Activated T-cell treated with anti-CD3 and anti-CD28 coated beads for 24 hours (primary cell): ENCODE measurements at regions not wholly inside any gene's neighbourhood (a gene's known extent, or its start where the extent isn't known, plus 50 kb on each side); places are given as distances from the start of the nearest gene placed in this dataset.
"Not testable (repeated sequence)": the region's sequence is repeated elsewhere in the genome, so short reads cannot be mapped to it uniquely, and the experiment has no call there.

Experiments
- DNase-seq: peaks from one replicate; pipeline ENCODE4 v3.0.0-alpha.2; 2020; ENCODE audit warnings: low read depth

DNA sequence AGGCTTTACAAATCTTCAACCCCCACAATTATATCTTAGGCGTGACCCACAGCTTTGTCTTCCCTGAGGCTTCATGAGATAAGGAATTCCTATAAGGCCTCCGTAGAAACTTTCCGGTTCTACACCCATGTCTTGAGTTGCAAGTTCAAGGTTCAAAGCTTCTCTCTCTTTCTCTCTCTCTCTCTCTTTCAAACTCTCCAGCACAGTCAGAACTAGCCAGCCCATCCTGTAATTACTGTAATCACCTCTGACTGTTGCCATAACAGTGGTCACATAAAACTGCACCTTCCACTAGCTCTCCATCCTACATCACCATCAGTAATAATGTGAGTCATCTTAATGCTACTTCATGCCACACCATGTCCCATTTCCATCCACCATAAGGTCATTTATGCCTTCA, 90.0 kb upstream of the NFASC start:
- no peak for DNase-seq

DNA sequence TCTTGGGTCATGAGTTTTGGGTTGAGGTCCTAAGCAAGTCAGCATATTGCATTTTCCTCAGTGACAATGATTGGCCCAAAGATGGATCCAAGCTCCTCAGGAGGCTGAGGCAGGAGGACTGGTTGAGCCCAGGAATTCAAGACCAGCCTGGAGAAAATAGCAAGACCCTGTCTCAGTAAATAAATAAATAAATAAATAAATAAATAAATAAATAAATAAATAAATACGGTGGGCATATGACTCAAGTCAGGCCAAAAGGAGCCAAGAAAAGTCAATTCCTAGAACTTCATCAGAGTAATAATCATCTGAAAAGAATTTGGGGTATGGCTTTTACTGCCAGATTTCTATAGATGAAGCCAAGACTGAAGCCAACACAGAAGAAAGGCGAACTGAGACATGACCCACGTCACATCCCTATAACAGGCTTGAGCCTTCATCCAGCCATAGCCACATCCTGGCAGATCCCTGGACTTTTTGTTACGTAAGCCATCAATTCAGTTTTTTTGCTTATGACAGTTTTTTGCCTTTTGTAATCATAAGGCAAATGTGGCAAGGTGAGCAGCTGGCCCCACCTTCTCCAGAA, 88.5 kb upstream of the NFASC start:
- DNase-seq, result no peak

DNA sequence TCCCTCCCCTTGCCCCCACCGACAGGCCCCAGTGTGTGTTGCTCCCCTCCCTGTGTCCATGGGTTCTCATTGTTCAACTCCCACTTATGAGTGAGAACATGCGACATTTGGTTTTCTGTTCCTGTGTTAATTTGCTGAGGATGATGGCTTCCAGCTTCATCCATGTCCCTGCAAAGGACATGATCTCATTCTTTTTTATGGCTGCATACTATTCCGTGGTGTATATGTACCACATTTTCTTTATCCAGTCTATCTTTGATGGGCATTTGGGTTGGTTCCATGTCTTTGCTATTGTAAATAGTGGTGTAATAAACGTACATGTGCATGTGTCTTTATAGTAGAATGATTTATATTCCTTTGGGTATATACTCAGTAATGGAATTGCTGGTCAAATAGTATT, 85.6 kb upstream of the NFASC start:
- DNase-seq, result not testable (repeated sequence)

DNA sequence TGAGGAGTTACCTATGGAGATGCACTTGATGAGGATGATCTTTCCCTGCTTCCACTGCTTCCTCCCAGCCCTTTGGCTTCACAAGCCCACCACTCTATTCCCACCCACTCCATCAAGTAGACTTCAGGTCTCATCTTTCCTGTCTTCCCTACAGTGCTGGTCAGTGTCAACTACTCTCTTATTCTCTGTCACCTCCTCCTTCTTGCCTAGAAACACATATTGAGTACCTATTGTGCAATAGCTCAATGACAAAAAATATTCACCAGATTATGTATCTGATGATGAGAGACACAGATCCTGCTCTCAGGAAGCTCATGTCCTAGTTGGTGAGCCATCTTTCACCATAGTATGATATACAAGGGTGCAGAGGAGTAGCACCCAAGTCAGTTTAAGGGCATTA, 82.2 kb upstream of the NFASC start:
- DNase-seq, result no peak

DNA sequence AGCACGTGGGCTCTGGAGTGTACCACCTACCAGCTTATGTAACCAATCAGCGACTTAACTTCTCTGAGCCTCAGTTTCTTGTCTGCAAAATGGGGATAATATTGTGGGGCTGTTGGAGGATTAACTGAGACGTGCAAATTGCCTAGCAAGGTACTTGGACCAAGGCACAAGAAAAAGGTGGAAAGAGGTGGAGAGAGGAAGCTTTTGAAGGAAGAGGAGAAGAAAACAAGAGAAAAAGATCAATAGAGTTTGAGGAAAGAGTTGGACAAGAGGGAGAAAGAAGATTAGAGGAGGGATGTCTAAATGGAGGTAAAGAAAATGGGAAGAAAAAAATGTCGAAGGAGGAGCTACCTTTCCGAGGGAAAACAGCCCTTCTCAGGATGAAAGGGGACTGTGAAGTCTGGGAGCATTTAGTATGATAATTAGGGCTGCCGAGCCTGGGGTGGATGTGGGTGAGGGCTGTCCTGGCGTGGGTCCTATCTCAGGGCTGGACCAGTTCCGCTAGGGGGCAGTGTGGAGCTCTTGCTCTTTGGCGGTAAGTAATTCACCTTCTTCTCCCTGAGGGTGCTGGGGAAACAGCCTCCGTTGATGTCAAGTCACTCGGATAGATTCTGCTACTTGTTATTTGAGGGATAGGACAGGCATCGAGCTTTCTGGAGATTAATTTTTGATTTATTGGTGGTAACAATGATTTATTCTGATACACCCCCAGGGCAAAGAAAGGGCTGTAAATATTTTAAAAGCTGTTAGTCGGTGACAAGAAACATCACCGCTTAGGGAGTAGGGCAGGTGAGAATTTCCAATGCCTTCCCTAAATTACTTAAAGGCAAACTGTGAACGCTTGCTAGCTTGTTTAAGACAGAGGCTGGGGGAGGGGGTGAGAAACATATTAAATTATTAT, 79.0 kb upstream of the NFASC start:
- DNase-seq, result peak; percentile 74

DNA sequence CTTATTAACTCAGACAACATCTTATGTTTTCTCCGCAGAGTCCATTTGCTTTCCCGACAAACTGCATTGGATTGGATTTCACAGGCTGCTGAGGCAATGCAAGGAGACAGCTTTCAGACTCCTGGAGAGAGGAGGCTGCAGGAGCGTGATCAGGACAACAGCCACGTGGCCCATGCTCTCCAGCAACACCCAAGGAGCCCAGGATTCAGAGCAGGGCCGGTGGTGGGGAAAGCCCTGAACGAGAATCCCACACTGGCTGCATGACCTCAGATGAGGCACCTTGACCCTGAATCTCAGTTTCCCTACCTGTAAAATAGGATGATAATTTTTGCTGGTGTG, 78.3 kb upstream of the NFASC start:
- DNase-seq, result no peak

DNA sequence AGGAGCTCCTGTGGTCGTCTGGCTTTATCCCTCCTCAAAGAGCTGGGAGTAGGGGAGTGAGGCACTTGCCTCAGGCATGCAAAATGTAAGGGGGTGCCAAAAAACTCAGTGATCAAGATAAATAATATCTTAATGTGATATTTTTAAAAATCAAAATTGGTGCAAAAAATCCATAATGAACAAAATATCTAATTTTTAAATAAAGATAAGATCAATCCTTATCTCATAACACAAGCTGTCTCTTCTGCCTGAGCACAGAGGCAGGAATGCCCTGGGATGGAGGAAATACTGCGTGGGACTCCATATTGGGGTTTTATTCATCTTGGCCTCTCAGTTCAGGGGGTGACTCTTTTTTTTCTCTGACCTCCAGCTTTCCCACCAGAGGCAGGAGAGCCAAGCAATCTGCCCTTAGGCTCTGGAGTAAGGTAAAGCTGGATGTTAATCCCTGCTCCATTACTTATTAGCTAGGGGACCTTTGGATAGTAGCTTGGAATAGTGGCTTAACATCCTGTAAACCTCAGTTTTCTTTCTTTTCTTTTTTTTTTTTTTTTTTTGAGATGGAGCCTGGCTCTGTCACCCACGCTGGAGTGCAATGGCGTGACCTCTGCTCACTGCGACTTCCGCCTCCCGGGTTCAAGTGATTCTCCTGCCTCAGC, 77.3 kb upstream of the NFASC start:
- no peak for DNase-seq

DNA sequence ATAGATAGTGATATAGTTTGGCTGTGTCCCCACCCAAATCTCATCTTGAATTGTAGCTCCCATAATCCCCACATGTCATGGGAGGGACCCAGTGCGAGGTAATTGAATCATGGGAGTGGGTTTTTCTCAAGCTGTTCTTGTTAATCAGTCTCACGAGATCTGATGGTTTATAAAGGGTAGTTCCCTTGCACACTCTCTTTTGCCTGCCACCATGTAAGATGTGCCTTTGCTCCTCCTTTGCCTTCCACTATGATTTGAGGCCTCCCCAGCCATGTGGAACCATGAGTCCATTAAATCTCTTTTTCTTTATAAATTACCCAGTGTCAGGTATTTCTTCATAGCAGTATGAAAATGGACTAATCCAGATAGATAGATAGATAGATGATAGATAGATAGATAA, 73.8 kb upstream of the NFASC start:
- DNase-seq, result not testable (repeated sequence)

DNA sequence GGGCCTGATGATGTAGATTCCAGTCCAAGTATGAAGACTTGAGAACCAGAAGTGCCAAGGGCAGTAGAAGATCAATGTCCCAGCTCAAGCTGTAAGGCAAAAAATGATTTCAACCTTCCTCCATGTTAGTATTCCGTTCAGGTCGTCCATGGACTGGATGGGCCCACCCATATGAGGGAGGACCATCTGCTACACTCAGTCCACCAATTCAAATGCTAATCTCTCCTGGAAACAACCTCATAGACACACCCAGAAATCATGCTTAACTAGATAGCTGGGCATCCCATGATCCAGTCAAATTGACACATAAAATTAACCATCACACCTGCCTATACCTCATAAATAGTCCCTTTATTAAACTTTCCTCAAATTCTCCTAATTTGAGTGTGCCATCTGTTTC, 73.3 kb upstream of the NFASC start:
- no peak for DNase-seq

DNA sequence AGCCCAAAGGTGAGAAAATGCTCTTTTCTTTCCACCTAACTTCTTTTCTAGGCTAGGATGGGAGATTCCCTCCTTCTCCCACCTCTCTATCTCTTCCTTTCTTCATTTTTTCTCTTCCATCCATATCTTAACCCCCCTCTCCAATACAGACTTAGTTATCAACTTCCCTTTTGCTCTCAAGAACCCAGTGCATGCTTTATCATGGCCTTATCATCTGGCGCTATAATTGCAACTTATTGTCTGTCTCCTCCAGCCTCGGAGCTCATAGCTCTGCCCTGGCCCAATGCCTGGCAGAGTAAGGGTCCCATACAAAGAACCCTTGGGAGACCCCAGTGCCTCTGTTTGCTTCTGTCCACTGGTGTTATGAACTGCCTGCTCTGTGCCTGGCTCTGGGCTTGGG, 71.0 kb upstream of the NFASC start:
- DNase-seq, result no peak

DNA sequence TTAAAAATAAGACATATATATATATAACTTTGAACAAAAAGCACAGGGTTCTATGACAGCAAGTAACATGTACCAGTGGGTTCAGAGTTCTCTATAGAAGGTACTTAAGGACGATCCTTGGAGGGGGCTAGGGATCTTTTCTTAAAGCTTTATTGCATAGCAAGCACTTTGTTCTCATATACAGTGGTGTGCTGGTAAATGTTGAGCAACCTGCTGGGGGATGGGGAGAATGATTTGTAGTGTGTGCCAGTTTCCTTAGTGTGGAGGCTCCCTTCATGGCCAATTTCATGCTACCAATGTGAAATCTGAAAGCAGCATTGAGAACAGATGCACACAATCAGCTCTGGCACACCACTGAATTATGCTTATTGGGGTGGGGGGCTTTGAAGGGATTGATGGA, 69.5 kb upstream of the NFASC start:
- DNase-seq, result no peak

DNA sequence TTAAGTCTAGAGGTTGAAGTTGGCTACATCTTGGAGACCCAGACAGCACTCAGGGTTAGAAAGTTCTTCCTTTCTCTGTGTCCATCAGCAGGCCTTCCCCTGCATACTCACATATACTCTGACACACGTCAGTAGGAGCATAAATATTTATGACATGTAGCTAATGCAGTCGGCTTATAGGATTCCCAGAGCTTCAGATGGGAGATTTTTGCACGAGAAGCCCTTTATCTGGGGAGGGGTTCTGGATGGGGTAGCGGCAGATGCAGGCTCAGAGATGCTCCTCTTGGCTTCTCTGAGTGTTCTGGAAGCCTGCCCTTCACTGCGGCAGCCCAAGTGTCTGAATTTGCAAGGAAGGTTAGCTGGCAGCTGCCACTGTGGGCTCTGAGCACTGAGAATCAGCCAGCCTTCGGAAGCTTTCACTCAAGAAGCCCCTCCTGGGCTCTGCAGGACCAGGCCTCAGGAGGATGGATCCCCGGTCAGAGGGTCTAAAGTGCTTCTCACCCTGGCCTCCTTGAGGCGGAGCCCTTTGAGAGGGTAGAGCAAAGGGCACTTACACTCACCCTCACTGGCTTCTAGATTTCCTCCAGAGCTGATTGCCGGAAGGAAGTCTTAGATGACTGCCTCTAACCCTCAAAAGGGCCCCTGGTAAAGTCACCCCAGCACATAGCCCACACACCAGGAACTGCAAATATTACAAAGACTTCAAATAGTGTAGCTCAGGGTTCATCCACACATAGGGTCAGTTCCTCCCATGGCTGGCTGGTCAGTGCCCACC, 68.1 kb upstream of the NFASC start:
- no peak for DNase-seq

DNA sequence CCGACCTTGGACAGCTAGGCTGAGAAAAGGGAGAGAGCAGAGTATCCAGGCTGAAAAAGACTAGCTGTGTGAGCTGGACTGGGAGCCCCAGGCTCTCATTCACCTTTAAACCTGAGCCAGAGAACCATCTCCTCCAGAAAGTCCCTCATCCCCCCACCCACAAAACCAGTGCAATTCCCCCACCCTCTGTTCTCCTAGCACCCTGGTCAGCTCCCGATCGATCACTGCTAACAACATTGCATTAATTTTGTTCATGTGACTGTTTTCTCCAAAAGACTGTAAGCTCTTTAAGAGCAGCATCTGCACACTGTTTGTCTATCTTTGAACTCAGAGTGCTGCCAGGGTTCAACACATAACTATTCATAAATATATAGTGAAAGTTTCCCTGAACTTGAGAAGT, 67.1 kb upstream of the NFASC start:
- DNase-seq, result no peak

DNA sequence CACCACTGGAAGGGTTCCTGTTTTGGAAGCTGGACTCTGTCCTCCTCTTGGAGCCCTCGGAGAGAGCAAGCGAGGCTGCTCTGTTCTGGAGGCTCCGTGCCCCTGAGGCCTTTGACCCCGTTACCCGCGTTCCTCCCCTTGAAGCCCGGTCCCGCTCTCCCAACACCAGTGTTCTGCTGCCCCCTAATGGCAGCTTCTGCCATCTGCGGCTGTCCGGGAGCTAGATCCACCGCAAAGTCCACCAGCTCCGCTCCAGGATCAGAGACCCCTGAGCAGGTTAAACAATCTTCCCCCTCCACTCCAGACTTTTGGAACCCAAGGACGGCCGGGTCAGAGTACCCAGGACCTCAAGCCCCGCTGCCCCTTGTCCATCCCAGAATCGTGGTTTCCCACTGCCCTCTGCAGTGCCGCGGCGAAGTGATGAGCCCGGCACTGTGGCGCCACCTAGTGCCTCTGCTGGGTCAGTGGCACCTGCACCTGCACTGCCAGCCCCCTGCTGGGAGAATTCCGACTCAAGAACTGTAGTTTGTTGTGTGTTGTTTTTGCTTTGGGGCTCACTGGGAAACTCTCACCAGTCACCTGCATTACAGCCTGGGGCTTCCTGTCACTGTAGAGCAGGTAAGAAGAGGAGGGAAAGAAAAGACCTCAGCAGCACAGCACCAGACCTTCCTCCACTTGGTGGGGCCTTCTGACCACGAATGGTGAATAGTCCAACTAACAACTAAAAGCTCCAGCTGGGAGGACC, 63.5 kb upstream of the NFASC start:
- peak; percentile 82 for DNase-seq

DNA sequence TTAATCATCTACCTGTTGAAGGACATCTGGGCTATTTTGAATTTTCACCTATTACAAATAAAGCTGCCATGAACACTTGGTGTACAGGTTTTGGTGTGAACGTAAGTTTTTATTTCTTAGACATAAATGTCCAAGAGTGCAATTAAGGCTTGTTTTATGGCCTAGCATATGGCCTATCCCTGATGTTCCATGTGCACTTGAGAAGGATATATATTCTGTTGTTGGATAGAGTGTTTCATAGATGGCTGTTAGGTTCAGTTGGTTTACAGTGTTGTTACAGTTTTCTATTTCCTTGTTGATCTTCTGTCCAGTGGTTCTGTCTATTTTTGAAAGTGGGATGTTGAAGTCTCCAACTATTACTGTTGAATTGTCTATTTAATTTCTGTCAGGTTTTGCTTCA, 61.2 kb upstream of the NFASC start:
- no peak for DNase-seq

DNA sequence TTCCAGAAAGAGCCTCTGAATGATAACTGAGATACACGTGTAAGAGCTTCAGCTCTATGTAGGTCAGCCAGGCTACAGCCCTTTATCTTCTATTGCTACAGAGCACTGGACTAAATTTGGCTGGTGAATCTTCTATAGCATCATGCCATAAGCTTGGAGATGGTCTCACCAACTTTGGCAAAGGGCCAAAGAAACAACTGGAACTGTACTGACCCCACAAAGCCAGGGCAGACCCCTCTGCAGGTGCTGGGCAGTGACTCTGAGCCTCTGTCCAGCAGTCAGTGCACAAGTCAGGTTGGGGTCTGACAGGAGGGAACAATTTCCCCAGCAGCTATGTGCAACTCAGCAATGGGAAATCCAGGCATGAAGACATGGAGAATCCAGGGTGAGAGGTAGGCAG, 57.8 kb upstream of the NFASC start:
- no peak for DNase-seq

DNA sequence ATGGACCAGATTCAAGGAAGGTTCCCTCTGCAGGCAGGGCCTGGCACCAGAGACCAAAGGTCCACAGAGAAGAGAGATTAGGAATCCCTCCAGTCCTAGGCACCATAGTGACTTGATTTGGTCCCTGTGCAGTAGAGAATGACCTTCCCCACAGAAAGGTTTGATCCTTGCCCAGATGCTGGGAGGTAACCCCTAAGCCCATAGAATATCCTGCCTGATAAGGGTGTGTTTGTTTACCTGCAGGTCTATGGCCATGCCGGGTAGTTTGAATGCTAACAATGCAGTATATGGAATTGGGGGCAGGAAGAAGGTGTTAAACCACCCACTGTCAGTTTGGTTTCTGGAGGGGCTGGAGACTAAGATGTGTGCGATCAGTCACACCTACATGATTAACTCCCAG, 57.1 kb upstream of the NFASC start:
- no peak for DNase-seq

DNA sequence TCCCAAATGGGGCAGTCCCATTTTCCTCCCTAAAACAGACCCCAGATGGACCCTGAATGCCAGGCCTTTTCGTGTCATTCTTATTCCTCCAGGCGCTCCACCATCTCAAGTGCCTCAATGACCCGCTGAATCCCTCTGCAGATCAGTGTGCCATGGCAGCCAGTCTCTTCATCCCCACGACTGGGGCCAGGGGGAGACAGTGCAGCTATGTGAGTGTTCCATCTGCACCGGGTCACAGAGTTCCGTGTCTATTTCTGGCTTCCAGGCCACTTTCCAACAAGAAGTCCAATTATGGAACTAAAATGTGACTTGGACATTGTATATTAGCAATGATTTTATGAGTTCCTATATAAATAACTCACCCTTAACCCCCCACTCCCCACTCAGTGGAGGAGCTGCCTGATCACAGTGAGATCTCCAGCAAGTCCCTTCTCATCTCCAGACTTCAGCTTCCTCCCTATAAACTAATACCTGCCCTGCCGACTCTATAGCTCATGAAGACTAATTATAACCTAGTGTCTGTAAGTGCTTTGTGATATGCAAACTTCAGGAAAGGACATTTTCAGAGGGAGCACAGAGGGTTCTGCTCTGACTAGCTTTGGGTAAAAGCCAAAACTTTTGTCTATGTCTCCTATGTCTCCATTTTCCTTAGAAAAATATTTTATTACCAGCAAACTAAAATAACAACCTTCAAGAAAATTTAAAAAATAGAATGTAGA, 56.3 kb upstream of the NFASC start:
- DNase-seq, result no peak

DNA sequence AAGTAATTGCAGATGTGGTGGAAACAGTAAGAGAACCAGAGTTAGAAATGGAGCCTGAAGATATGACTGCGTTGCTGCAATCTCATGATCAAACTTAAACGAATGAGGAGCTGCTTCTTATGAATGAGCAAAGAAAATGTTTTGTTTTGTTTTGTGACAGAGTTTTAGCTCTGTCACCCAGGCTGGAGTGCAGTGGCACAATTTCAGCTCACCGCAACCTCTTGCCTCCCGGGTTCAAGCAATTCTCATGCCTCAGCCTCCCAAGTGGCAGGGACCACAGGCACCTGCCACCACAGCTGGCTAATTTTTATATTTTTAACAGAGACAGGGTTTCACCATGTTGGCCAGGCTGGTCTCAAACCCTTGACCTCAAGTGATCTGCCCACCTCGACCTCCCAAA, 53.3 kb upstream of the NFASC start:
- DNase-seq, result no peak

DNA sequence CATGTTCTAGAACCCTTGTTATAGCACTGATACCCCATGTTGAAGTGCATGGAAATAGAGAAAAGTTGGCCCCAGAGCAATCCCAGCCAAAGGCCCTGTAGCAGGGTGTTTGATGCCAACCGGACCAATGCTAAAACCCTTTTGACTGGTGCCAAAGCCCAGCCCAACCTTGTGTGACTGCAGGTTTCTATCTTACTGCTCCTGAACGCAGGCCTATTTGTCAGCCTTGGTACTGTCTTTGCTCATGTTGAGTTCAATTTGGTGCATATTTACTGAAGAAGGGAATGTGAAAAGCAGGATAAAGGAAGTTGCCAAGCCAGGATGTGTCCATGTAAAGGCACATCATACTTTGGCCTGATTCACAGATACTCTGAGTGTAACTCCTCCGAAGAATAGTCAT, 51.7 kb upstream of the NFASC start:
- DNase-seq, result no peak

DNA sequence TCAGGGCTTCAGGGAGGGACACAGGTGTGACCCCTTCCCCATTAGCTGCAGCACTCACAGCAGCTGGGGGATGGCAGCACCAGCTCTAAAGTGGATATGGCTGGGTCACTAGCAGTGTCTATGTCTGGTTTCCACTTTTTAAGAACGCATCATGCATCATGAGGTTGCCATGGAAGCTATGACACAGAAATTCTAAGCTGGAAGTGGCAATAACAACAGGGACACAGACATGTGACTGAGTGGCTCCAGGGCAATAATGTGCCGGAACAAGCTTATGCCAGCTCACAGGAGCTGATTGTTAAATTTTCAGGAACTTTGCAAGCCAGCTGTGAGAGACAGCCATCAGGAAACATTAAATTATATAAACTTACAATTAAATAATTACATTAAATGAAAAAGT, 51.2 kb upstream of the NFASC start:
- DNase-seq, result no peak
